GM12878 (cell line): ENCODE measurements at regions not wholly inside any gene's neighbourhood (a gene's known extent, or its start where the extent isn't known, plus 50 kb on each side); places are given as distances from the start of the nearest gene placed in this dataset.

Source experiments
- ATAC-seq: fragments of 200-7000 bp; cut with Tn5 transposase; 3 replicates; pipeline ENCODE4 v1.9.1; 2020; ENCODE audit warnings: mild to moderate bottlenecking, moderate library complexity
- BruUV-seq: library from RNA; stranded (reverse); fragments of 400-500 nt; replicated peaks from 2 replicates; lab custom pipeline; 2021; lab: Mats Ljungman, UMichigan
- CTCF ChIA-PET: fragments of 300-600 bp; sonication (Branson Sonifier 250); formaldehyde crosslinking; extraction: SDS; loops from one replicate; lab custom pipeline; 2021; ENCODE audit warnings: inconsistent platforms; lab: Yijun Ruan, JAX
- POLR2A ChIA-PET: fragments of 350-600 bp; formaldehyde crosslinking; extraction: SDS; loops from one replicate; lab custom pipeline; 2021; ENCODE audit warnings: inconsistent platforms; lab: Charles Lee
- RAD21 ChIA-PET: fragments of 300-600 bp; sonication (Branson Sonifier 250); formaldehyde crosslinking; loops from one replicate; lab custom pipeline; 2023; ENCODE audit warnings: antibody characterized with exemption; ENCODE audit not compliant: unreplicated experiment; lab: Charles Lee
- SMC1A ChIA-PET: fragments of 300-600 bp; sonication (Branson Sonifier 250); formaldehyde crosslinking; loops from one replicate; lab custom pipeline; 2023; ENCODE audit not compliant: unreplicated experiment, uncharacterized antibody; lab: Charles Lee
- DNase-seq: peaks from one replicate; pipeline ENCODE4 v3.0.0-alpha.2; 2011; ENCODE audit warnings: low read depth, low spot score
- FAIRE-seq: peaks from 3 replicates; lab custom pipeline; 2011; peaks lifted over from hg19 to GRCh38; lab: Jason Lieb, UNC
- H2AFZ ChIP-seq: 2 replicates; pipeline ENCODE4 v1.6.0; 2011; ENCODE audit warnings: low read depth, low read length, control low read depth; ENCODE audit not compliant: control insufficient read depth
- H3K27ac ChIP-seq: 2 replicates; pipeline ENCODE4 v1.5.1; 2011; ENCODE audit warnings: control low read depth; ENCODE audit not compliant: control insufficient read depth, insufficient read depth
- H3K27me3 ChIP-seq, 2 experiments: replicated peaks in 1 of 2; 2 replicates each; pipeline versions ENCODE4 v1.6.0 to v1.6.1; 2011; ENCODE audit warnings: low read length in 1 of 2; ENCODE audit not compliant: control insufficient read depth in 2 of 2, insufficient read depth in 2 of 2
- H3K36me3 ChIP-seq, 2 experiments: 2 replicates each; pipeline ENCODE4 v1.5.1; 2011; ENCODE audit warnings: low read length in 1 of 2; ENCODE audit not compliant: control insufficient read depth in 2 of 2, insufficient read depth in 2 of 2
- H3K4me1 ChIP-seq: 2 replicates; pipeline ENCODE4 v1.6.1; 2011; ENCODE audit warnings: mild to moderate bottlenecking, low read length, moderate library complexity, mixed read lengths; ENCODE audit not compliant: control insufficient read depth, insufficient read depth
- H3K4me2 ChIP-seq: 2 replicates; pipeline ENCODE4 v1.6.0; 2011; ENCODE audit warnings: control low read depth; ENCODE audit not compliant: control insufficient read depth, insufficient read depth
- H3K4me3 ChIP-seq: fragments of 200-600 bp; sonication (generic); 2 replicates; pipeline ENCODE4 v1.5.1; 2016
- H3K79me2 ChIP-seq: 2 replicates; pipeline ENCODE4 v1.6.0; 2011; ENCODE audit warnings: low read length; ENCODE audit not compliant: control insufficient read depth, insufficient read depth
- H3K9ac ChIP-seq: 2 replicates; pipeline ENCODE4 v1.8.0; 2011; ENCODE audit warnings: low read length, control low read depth, mixed read lengths; ENCODE audit not compliant: control insufficient read depth, insufficient read depth
- H3K9me3 ChIP-seq: replicated peaks from 3 replicates; pipeline ENCODE4 v1.5.1; 2011; ENCODE audit warnings: mild to moderate bottlenecking, low read length; ENCODE audit not compliant: control insufficient read depth, insufficient read depth
- H4K20me1 ChIP-seq: 2 replicates; pipeline ENCODE4 v1.6.0; 2011; ENCODE audit not compliant: control insufficient read depth, insufficient read depth
- GABPA ChIP-seq: IDR thresholded peaks from 2 replicates; pipeline ENCODE4 v1.6.1; 2014; ENCODE audit warnings: antibody characterized with exemption, low read depth, mild to moderate bottlenecking, inconsistent platforms
- SIN3A ChIP-seq: IDR thresholded peaks from 2 replicates; pipeline ENCODE4 v1.6.1; 2012; ENCODE audit warnings: low read depth, low read length, improper control_type of control experiment
- SKIL ChIP-seq: fragments of 450-650 bp; IDR thresholded peaks from 2 replicates; pipeline ENCODE4 v1.6.1; 2017; ENCODE audit warnings: mild to moderate bottlenecking, low read depth, inconsistent platforms; ENCODE audit not compliant: poor library complexity, severe bottlenecking
- TCF3 ChIP-seq: IDR thresholded peaks from 2 replicates; pipeline ENCODE4 v1.6.1; 2012; ENCODE audit warnings: low read depth, mild to moderate bottlenecking, low read length, borderline replicate concordance; ENCODE audit not compliant: insufficient read depth
- TCF7 ChIP-seq: IDR thresholded peaks from 2 replicates; pipeline ENCODE4 v1.6.1; 2014; ENCODE audit warnings: antibody characterized with exemption, borderline replicate concordance
- WGBS: methylation state at CpG from one replicate; pipeline ENCODE4 v1.1.6; 2016; ENCODE audit warnings: low lambda C conversion rate; ENCODE audit not compliant: insufficient replicate concordance, insufficient coverage; ENCODE audit errors: missing lambda C conversion rate; 5-methylcytosine and 5-hydroxymethylcytosine counted together
- in situ Hi-C: fragments of 300-500 bp; cut with MboI; formaldehyde crosslinking; loops from 9 replicates; pipeline ENCODE4 v1.14.3; 2018; ENCODE audit warnings: mixed read lengths
- intact Hi-C: fragments of 100-400 bp; cut with micrococcal nuclease; formaldehyde crosslinking; loops from one replicate; pipeline ENCODE4 v1.14.2; 2022; ENCODE audit not compliant: unreplicated experiment

- no peak for TF ChIP-seq SKIL
These were observed 325.1 kb downstream of the RRAGC start (continued) for GRCh38 chr1:38534473-38534823.

GRCh38 chr1:38533772-38534472, 325.6 kb downstream of the RRAGC start:
- SMC1A ChIA-PET, result interaction anchor here (1.0 kb wide), 1 partner anchor 9 kb away, joined by 4 read pairs; no protein-coding TSS in a partner anchor
- Histone ChIP-seq H3K4me1 (peaks cover 2% of the 10 kb centered on the region; the same call in 1 of the 2 replicates), H3K36me3 (no peaks in the 10 kb centered on the region), H3K79me2 (no peaks in the 10 kb centered on the region), H3K4me2 (no peak overlapping the region), H3K9me3 (no peaks in the 10 kb centered on the region), H4K20me1 (no peaks in the 10 kb centered on the region), H3K27ac (no peak overlapping the region), H3K27me3 (no peaks in the 10 kb centered on the region), H2AFZ (no peak overlapping the region), H3K9ac (no peak overlapping the region), H3K4me3 (no peak overlapping the region)
- DNase-seq, result no peak
- intact Hi-C loops, result no loop called here
- TF ChIP-seq TCF7, result no peak
- no peak for TF ChIP-seq GABPA
- no peak for TF ChIP-seq TCF3
- no peak for TF ChIP-seq SIN3A
- ATAC-seq, result peak; percentile 59
- in situ Hi-C loops, result no loop called here
- WGBS, result 29% methylated on average over 5 of the region's 5 CpGs
- BruUV-seq, result no TSS peak
- CTCF ChIA-PET, result interaction anchor here (0.7 kb wide), 1 partner anchor 10 kb away, joined by 3 read pairs; no protein-coding TSS in a partner anchor
- POLR2A ChIA-PET, result no interaction called here
- no peak for FAIRE-seq
- RAD21 ChIA-PET, result interaction anchor here (1.1 to 1.2 kb wide), 2 partner anchors 9 to 60 kb away, joined by 3 to 4 read pairs; no protein-coding TSS in a partner anchor
